ENCODE measurements at regions not wholly inside any gene's neighbourhood (a gene's known extent, or its start where the extent isn't known, plus 50 kb on each side); places are given as distances from the start of the nearest gene placed in this dataset.

DNA sequence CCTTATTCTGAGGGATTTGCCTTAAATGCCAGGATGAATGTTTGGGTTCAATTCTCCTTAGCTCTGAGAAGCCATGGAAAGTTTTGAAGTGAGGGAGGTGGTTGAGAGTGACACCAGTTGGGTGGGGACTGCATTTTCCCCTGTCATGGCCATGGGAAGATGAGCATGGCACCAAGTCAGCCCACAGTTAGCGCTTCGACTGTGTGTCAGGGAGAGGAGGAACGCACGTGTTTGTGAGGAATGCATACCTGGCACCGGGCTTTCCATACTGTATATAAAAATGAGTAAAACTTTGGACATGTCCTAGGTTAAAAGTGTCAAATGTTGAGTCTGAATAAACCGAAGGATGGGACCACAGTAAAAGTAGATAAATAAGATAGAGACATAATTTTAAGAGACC is 187.5 kb upstream of the KL start:
- intact Hi-C loops (cut with DNase I; ENCODE audit: low total_unique reads), result no loop called here
- no peak for DNase-seq

DNA sequence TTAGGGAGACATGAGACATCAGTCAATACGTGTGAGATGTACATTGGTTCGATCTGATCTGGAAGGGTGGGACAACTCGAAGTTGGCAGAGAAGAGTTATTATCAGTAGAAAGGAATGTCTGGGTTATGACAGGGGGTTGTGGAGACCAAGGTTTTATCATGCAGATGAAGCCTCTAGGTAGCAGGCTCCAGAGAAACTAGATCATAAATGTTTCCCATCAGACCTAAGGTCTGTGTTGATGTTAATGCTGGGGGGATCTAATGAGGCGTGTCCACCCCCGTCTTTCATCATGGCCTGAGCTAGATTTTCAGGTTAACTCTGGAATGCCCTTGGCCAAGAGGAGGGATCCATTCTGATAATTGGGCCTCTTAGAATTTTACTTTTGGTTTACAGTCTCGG is 187.0 kb upstream of the KL start:
- TF ChIP-seq POLR2A (IDR thresholded peaks at IDR 0.05), result no peak
- TF ChIP-seq, protein P1, sequence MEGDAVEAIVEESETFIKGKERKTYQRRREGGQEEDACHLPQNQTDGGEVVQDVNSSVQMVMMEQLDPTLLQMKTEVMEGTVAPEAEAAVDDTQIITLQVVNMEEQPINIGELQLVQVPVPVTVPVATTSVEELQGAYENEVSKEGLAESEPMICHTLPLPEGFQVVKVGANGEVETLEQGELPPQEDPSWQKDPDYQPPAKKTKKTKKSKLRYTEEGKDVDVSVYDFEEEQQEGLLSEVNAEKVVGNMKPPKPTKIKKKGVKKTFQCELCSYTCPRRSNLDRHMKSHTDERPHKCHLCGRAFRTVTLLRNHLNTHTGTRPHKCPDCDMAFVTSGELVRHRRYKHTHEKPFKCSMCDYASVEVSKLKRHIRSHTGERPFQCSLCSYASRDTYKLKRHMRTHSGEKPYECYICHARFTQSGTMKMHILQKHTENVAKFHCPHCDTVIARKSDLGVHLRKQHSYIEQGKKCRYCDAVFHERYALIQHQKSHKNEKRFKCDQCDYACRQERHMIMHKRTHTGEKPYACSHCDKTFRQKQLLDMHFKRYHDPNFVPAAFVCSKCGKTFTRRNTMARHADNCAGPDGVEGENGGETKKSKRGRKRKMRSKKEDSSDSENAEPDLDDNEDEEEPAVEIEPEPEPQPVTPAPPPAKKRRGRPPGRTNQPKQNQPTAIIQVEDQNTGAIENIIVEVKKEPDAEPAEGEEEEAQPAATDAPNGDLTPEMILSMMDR (IDR thresholded peaks at IDR 0.05), result no peak
- Histone ChIP-seq H3K27me3 (no peaks in the 10 kb centered on the region), H3K4me1 (no peaks in the 10 kb centered on the region), H3K9me3 (no peaks in the 10 kb centered on the region), H3K4me3 (no peak overlapping the region), H3K27ac (no peak overlapping the region), H3K36me3 (ENCODE audit: low read depth, missing control alignments) (no peaks in the 10 kb centered on the region)
- intact Hi-C loops (cut with DNase I; ENCODE audit: low total_unique reads), result no loop called here
- WGBS, 2 donors, result 60 to 68% methylated on average over 6 of the region's 6 CpGs
- DNase-seq, result no peak

More for the DNA sequence above, 187.5 kb upstream of the KL start:
- H3K27ac ChIP-seq, result no peak overlapping the region
- H3K9me3 ChIP-seq, result no peaks in the 10 kb centered on the region
- H3K27me3 ChIP-seq, result no peaks in the 10 kb centered on the region
- WGBS, 2 donors, result 96 to 98% methylated on average over 6 of the region's 6 CpGs
- no peak overlapping the region for H3K4me3 ChIP-seq
- no peaks in the 10 kb centered on the region for H3K4me1 ChIP-seq
- TF ChIP-seq POLR2A (IDR thresholded peaks at IDR 0.05), result no peak
- TF ChIP-seq, protein P1 (IDR thresholded peaks at IDR 0.05), result no peak
- no peaks in the 10 kb centered on the region for H3K36me3 ChIP-seq (ENCODE audit: low read depth, missing control alignments)

DNA sequence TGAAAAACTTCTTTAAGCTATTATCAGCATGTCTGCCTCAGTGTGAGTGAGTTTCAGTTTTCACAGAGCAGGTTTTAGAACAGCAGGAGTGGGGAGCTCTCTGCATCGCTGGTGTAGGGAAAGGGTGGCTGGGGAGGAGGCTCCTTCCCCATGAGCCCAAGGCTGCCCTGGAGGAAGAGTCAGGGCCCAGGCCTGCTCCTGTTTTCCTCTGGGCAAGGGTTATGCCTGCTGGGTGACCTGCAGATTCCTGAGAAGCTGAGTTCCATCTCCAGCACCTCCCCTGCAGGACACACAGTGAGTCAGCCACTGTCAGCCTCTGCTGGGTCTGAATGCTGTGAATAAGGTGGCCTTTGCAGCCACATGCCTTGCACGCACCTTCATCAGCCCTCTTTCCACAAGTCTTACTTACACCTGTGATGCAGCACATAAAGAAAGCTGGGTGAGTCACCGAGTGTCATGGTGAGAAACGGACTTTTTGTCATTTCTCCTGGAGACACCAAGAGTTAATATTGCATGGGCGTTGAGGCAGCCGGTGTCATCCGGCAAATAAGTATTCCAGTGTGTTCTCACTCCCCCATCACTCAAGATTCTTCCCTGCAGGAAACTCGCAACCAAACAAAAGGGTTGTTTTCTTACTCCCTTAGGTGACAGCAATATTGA is 186.4 kb upstream of the KL start:
- Histone ChIP-seq H3K36me3 (ENCODE audit: low read depth, missing control alignments) (no peaks in the 10 kb centered on the region), H3K27ac (no peak overlapping the region), H3K9me3 (no peaks in the 10 kb centered on the region), H3K4me1 (no peaks in the 10 kb centered on the region), H3K27me3 (no peaks in the 10 kb centered on the region), H3K4me3 (no peak overlapping the region)
- TF ChIP-seq, protein P1 (IDR thresholded peaks at IDR 0.05), result no peak
- TF ChIP-seq POLR2A (IDR thresholded peaks at IDR 0.05), result no peak
- intact Hi-C loops (cut with DNase I; ENCODE audit: low total_unique reads), result no loop called here
- DNase-seq, result no peak
- WGBS, 2 donors, result 55 to 64% methylated on average over 8 of the region's 8 CpGs

DNA sequence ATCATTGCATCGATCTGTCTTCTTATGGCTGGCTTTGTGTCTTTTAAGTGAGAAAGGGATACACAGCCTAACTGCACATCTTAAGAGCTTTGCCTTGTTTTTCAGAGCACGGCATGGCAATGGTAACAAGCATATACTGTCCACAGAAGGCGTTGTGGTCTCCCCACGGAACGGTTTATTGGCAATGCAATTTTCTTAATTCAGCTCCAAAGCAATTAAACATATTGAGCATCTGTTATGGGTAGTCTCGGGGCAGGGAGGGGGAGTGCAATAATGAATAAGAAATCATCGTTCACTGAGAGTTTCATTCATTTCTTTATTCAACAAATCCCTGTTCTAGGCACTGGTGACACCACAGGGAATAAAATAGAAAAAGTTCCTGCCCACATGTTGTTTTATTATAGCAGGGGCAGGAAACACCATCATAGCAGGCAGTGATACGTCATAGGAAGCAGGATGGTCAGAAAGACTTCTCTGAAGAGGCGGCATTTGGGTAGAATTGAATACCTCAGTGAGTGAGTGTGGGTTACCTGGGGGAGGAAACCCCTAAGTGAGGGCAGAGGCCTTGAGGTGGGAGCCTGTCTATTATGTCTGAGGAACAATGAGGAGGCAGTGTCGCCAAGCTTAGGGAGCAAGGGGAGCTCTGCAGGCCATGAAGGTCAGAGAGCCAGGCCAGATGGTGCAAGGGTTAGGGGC is 185.7 kb upstream of the KL start:
- TF ChIP-seq, protein P1 (IDR thresholded peaks at IDR 0.05), result no peak
- TF ChIP-seq POLR2A (IDR thresholded peaks at IDR 0.05), result no peak
- Histone ChIP-seq H3K36me3 (ENCODE audit: low read depth, missing control alignments) (no peaks in the 10 kb centered on the region), H3K4me3 (no peak overlapping the region), H3K27me3 (no peaks in the 10 kb centered on the region), H3K4me1 (no peaks in the 10 kb centered on the region), H3K9me3 (no peaks in the 10 kb centered on the region), H3K27ac (no peak overlapping the region)
- WGBS, 2 donors, result 81 to 82% methylated on average over 10 of the region's 10 CpGs
- intact Hi-C loops (cut with DNase I; ENCODE audit: low total_unique reads), result no loop called here
- no peak for DNase-seq

Measured in testis (tissue), 2 donors.